BE2C (cell line): ENCODE measurements at regions not wholly inside any gene's neighbourhood (a gene's known extent, or its start where the extent isn't known, plus 50 kb on each side); places are given as distances from the start of the nearest gene placed in this dataset.

Experiments used
- DNase-seq: peaks from one replicate; pipeline ENCODE4 v3.0.0-alpha.2; 2020
- H3K27me3 ChIP-seq: fragments of 250-450 bp; sonication (Bioruptor Pico); 2 replicates; pipeline ENCODE4 v1.5.1; 2020; ENCODE audit warnings: mild to moderate bottlenecking
- H3K36me3 ChIP-seq: fragments of 250-450 bp; sonication (Bioruptor Pico); 2 replicates; pipeline ENCODE4 v1.5.1; 2020; ENCODE audit warnings: mild to moderate bottlenecking
- H3K4me1 ChIP-seq: fragments of 250-450 bp; sonication (Bioruptor Pico); 2 replicates; pipeline ENCODE4 v1.5.1; 2020
- H3K4me3 ChIP-seq: 2 replicates; pipeline ENCODE4 v1.5.1; 2011; ENCODE audit warnings: low read depth, low read length
- H3K9me3 ChIP-seq: fragments of 250-450 bp; sonication (Bioruptor Pico); 2 replicates; pipeline ENCODE4 v1.5.1; 2020
- CTCF ChIP-seq: IDR thresholded peaks from 2 replicates; pipeline ENCODE4 v1.5.1; 2012; ENCODE audit warnings: mild to moderate bottlenecking, low read depth, low read length

- DNase-seq = no peak
- H3K4me3 ChIP-seq = no peak overlapping the region
- TF ChIP-seq CTCF = no peak
- no peaks in the 10 kb centered on the region for H3K9me3 ChIP-seq
- no peaks in the 10 kb centered on the region for H3K27me3 ChIP-seq
- H3K36me3 ChIP-seq = no peaks in the 10 kb centered on the region
- H3K4me1 ChIP-seq = no peaks in the 10 kb centered on the region
These were observed 188.8 kb downstream of the CD83 start for GRCh38 chr6:14306151-14306906.

GRCh38 chr6:14309516-14309915, 191.9 kb downstream of the CD83 start:
- no peak for DNase-seq
- H3K27me3 ChIP-seq = no peaks in the 10 kb centered on the region
- H3K9me3 ChIP-seq = no peaks in the 10 kb centered on the region
- H3K36me3 ChIP-seq = no peaks in the 10 kb centered on the region
- TF ChIP-seq CTCF = no peak
- no peaks in the 10 kb centered on the region for H3K4me1 ChIP-seq
- H3K4me3 ChIP-seq = no peak overlapping the region

- H3K9me3 ChIP-seq = no peaks in the 10 kb centered on the region
- no peak for DNase-seq
- H3K4me1 ChIP-seq = no peaks in the 10 kb centered on the region
- H3K4me3 ChIP-seq = no peak overlapping the region
- H3K27me3 ChIP-seq = no peaks in the 10 kb centered on the region
- no peak for TF ChIP-seq CTCF
- no peaks in the 10 kb centered on the region for H3K36me3 ChIP-seq
These were observed 192.4 kb downstream of the CD83 start for GRCh38 chr6:14309951-14310445.

GRCh38 chr6:14310960-14311359, 193.4 kb downstream of the CD83 start:
- TF ChIP-seq CTCF = no peak
- Histone ChIP-seq H3K36me3 (no peaks in the 10 kb centered on the region), H3K27me3 (no peaks in the 10 kb centered on the region), H3K4me3 (no peak overlapping the region), H3K9me3 (no peaks in the 10 kb centered on the region), H3K4me1 (no peaks in the 10 kb centered on the region)
- DNase-seq = no peak

GRCh38 chr6:14312587-14312986, 195.0 kb downstream of the CD83 start:
- Histone ChIP-seq H3K36me3 (no peaks in the 10 kb centered on the region), H3K9me3 (no peaks in the 10 kb centered on the region), H3K4me3 (no peak overlapping the region), H3K27me3 (no peaks in the 10 kb centered on the region), H3K4me1 (no peaks in the 10 kb centered on the region)
- DNase-seq = no peak
- no peak for TF ChIP-seq CTCF

GRCh38 chr6:14313248-14313647, 195.7 kb downstream of the CD83 start:
- H3K4me3 ChIP-seq = no peak overlapping the region
- no peak for TF ChIP-seq CTCF
- no peaks in the 10 kb centered on the region for H3K9me3 ChIP-seq
- no peaks in the 10 kb centered on the region for H3K36me3 ChIP-seq
- DNase-seq = no peak
- no peaks in the 10 kb centered on the region for H3K27me3 ChIP-seq
- no peaks in the 10 kb centered on the region for H3K4me1 ChIP-seq
